Suprapubic skin (tissue), 4 donors: ENCODE measurements at regions not wholly inside any gene's neighbourhood (a gene's known extent, or its start where the extent isn't known, plus 50 kb on each side); places are given as distances from the start of the nearest gene placed in this dataset.

Source experiments
- DNase-seq, 2 donors: peaks; one replicate each; pipeline ENCODE4 v3.0.0-alpha.2; 2019; ENCODE audit warnings: low spot score in 2 of 2
- H3K27ac ChIP-seq: fragments of 200-600 bp; sonication (generic); one replicate; pipeline ENCODE4 v1.5.1; 2019
- H3K27me3 ChIP-seq: fragments of 200-600 bp; sonication (generic); one replicate; pipeline ENCODE4 v1.5.1; 2019
- H3K36me3 ChIP-seq: fragments of 200-600 bp; sonication (generic); one replicate; pipeline ENCODE4 v1.5.1; 2019
- H3K4me1 ChIP-seq: fragments of 200-600 bp; sonication (generic); one replicate; pipeline ENCODE4 v1.5.1; 2019
- H3K4me3 ChIP-seq: fragments of 200-600 bp; sonication (generic); one replicate; pipeline ENCODE4 v1.5.1; 2019; ENCODE audit warnings: mild to moderate bottlenecking
- H3K9me3 ChIP-seq: fragments of 200-600 bp; sonication (generic); one replicate; pipeline ENCODE4 v1.5.1; 2019
- CTCF ChIP-seq, 2 donors: fragments of 200-600 bp in 1 of 2; fragments of 450-650 bp in 1 of 2; sonication (generic) in 1 of 2; IDR thresholded peaks; one replicate each; pipeline ENCODE4 v1.5.1; 2016 to 2019; ENCODE audit warnings: antibody characterized with exemption in 2 of 2, mild to moderate bottlenecking in 1 of 2, moderate library complexity in 1 of 2
- EP300 ChIP-seq: sonication (generic); formaldehyde crosslinking; IDR thresholded peaks from one replicate; pipeline ENCODE4 v1.6.1; 2017; ENCODE audit warnings: antibody characterized with exemption
- POLR2A ChIP-seq, 2 donors: fragments of 450-650 bp; IDR thresholded peaks; one replicate each; pipeline ENCODE4 v1.6.1; 2017; ENCODE audit warnings: antibody characterized with exemption in 2 of 2, mild to moderate bottlenecking in 2 of 2, moderate library complexity in 2 of 2
- POLR2AphosphoS5 ChIP-seq, 3 donors: sonication (generic); formaldehyde crosslinking; IDR thresholded peaks; one replicate each; pipeline ENCODE4 v1.6.1; 2017; ENCODE audit warnings: antibody characterized with exemption in 3 of 3
- WGBS: methylation state at CpG from one replicate; pipeline ENCODE4 v1.1.5; 2018; 5-methylcytosine and 5-hydroxymethylcytosine counted together

DNA sequence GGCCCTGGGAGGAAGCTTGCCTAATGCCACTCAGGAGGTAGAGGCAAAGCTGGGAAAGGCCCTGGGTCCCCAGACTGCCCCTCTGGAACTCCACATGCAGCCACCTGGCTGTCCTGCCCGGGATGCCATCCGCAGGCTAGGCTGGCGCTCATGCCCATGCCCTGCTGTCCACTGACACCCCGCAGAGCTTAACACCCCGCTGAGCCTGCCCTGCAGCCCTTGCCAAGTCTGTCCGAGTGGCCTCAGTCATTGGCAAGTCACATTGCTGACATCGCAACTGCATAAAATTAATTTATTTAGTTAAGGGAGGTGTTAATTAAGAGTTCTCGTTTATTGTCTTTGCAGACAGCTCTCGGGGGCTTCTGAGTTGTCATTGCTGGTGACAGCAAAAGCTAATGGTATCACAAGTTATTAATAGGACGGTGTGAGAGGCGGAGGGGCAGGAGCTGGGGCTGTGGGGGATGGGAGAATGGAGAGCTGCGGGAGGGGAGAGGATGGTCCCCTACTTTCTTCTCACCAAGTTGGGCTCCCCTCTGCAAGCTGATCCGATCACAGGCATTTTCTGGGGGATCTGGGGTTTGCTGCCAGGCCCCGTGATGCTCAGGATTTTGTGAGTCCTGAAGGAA, 55.6 kb upstream of the PCBD1 start:
- H3K4me1 ChIP-seq, result no peaks in the 10 kb centered on the region
- DNase-seq, result no peak
- H3K4me3 ChIP-seq, result no peak overlapping the region
- H3K27me3 ChIP-seq, result peaks cover 8% of the 10 kb centered on the region
- 81% methylated on average over 12 of the region's 14 CpGs for WGBS
- TF ChIP-seq POLR2AphosphoS5 (IDR thresholded peaks at IDR 0.05), result no peak
- no peak for TF ChIP-seq POLR2A (IDR thresholded peaks at IDR 0.05)
- TF ChIP-seq EP300, result no peak
- TF ChIP-seq CTCF (IDR thresholded peaks at IDR 0.05), result no peak
- H3K36me3 ChIP-seq, result no peaks in the 10 kb centered on the region
- H3K27ac ChIP-seq, result no peak overlapping the region
- no peaks in the 10 kb centered on the region for H3K9me3 ChIP-seq

GRCh38 chr10:70950037-70950436, 61.7 kb upstream of the PCBD1 start:
- Histone ChIP-seq H3K36me3 (no peaks in the 10 kb centered on the region), H3K27me3 (peaks cover 7% of the 10 kb centered on the region), H3K4me1 (no peaks in the 10 kb centered on the region), H3K27ac (no peak overlapping the region), H3K9me3 (no peaks in the 10 kb centered on the region), H3K4me3 (no peak overlapping the region)
- WGBS, result 85% methylated on average over 5 of the region's 5 CpGs
- TF ChIP-seq POLR2A (IDR thresholded peaks at IDR 0.05), result no peak
- no peak for TF ChIP-seq EP300
- no peak for TF ChIP-seq POLR2AphosphoS5 (IDR thresholded peaks at IDR 0.05)
- TF ChIP-seq CTCF (IDR thresholded peaks at IDR 0.05), result no peak
- DNase-seq, result no peak

GRCh38 chr10:70950801-70951200, 62.4 kb upstream of the PCBD1 start:
- Histone ChIP-seq H3K4me1 (no peaks in the 10 kb centered on the region), H3K36me3 (no peaks in the 10 kb centered on the region), H3K4me3 (no peak overlapping the region), H3K27me3 (peaks cover 5% of the 10 kb centered on the region), H3K9me3 (no peaks in the 10 kb centered on the region), H3K27ac (no peak overlapping the region)
- TF ChIP-seq POLR2A (IDR thresholded peaks at IDR 0.05) (no peak), EP300 (no peak), POLR2AphosphoS5 (IDR thresholded peaks at IDR 0.05) (no peak), CTCF (IDR thresholded peaks at IDR 0.05) (no peak)
- 100% methylated on average over 1 of the region's 1 CpG for WGBS
- DNase-seq, result no peak

- 83% methylated on average over 4 of the region's 4 CpGs for WGBS
- no peaks in the 10 kb centered on the region for H3K4me1 ChIP-seq
- TF ChIP-seq EP300, result no peak
- TF ChIP-seq POLR2A (IDR thresholded peaks at IDR 0.05), result no peak
- no peak for TF ChIP-seq CTCF (IDR thresholded peaks at IDR 0.05)
- TF ChIP-seq POLR2AphosphoS5 (IDR thresholded peaks at IDR 0.05), result no peak
- no peaks in the 10 kb centered on the region for H3K9me3 ChIP-seq
- no peak overlapping the region for H3K4me3 ChIP-seq
- DNase-seq, result no peak
- no peaks in the 10 kb centered on the region for H3K36me3 ChIP-seq
- H3K27ac ChIP-seq, result no peak overlapping the region
- peaks cover 5% of the 10 kb centered on the region for H3K27me3 ChIP-seq
Observed at GRCh38 chr10:70952401-70952800, 64.0 kb upstream of the PCBD1 start.

DNA sequence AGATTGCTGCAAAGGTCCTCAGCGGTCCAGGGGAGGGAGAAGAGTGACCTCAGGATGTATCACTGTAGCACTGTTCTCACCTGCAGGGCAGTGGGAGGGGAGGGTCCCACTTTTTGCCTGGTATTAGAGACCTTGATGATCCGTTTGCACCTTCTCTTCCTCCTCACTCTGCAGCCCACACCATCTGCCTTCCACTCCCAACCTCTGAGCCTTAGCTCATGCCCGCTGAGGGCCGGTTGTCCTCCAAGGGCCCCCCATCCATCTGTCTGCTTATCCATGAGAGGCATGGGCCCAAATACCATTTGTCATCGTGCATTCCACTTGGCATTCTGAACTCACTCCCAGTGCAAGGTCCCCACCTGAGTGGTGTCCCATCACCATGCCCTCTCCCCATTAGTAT, 64.6 kb upstream of the PCBD1 start:
- H3K4me3 ChIP-seq, result no peak overlapping the region
- H3K27me3 ChIP-seq, result peaks cover 5% of the 10 kb centered on the region
- DNase-seq, result no peak
- H3K9me3 ChIP-seq, result no peaks in the 10 kb centered on the region
- no peak for TF ChIP-seq POLR2AphosphoS5 (IDR thresholded peaks at IDR 0.05)
- TF ChIP-seq EP300, result no peak
- no peak for TF ChIP-seq POLR2A (IDR thresholded peaks at IDR 0.05)
- no peak for TF ChIP-seq CTCF (IDR thresholded peaks at IDR 0.05)
- no peaks in the 10 kb centered on the region for H3K36me3 ChIP-seq
- H3K27ac ChIP-seq, result no peak overlapping the region
- H3K4me1 ChIP-seq, result no peaks in the 10 kb centered on the region
- WGBS, result 93% methylated on average over 5 of the region's 5 CpGs
